22Rv1 (cell line): ENCODE measurements at regions not wholly inside any gene's neighbourhood (a gene's known extent, or its start where the extent isn't known, plus 50 kb on each side); places are given as distances from the start of the nearest gene placed in this dataset.

Experiments used
- CTCF ChIP-seq: fragments of 450-650 bp; IDR thresholded peaks from 2 replicates; pipeline ENCODE4 v1.5.1; 2017; ENCODE audit warnings: mild to moderate bottlenecking
- ZFX ChIP-seq: fragments of 450-650 bp; IDR thresholded peaks from 2 replicates; pipeline ENCODE4 v1.6.1; 2017; ENCODE audit warnings: antibody characterized with exemption, borderline replicate concordance

- no peak for TF ChIP-seq CTCF
- no peak for TF ChIP-seq ZFX
These were observed 127.8 kb upstream of the SMAD3 start for GRCh38 chr15:66937588-66937987.
